ENCODE measurements at regions not wholly inside any gene's neighbourhood (a gene's known extent, or its start where the extent isn't known, plus 50 kb on each side); places are given as distances from the start of the nearest gene placed in this dataset.

GRCh38 chr2:123047186-123047585, 977.9 kb upstream of the CNTNAP5 start:
- POLR2A ChIA-PET (ENCODE audit: partially characterized antibody) = no interaction called here
- FAIRE-seq = no peak

More at GRCh38 chr2:123047186-123047585, 977.9 kb upstream of the CNTNAP5 start:
- H3K23me2 ChIP-seq (ENCODE audit: low read depth, low read length) = no peaks in the 10 kb centered on the region
- no peak overlapping the region for H2AFZ ChIP-seq (ENCODE audit: low read length)
- H3K79me2 ChIP-seq (ENCODE audit: control insufficient read depth in 1 of 2, insufficient read depth in 2 of 2, low read length in 2 of 2) = no peaks in the 10 kb centered on the region
- no peak overlapping the region for H3K4me2 ChIP-seq (ENCODE audit: insufficient read depth in 1 of 2, low read depth in 2 of 2, low read length in 2 of 2)
- no peak overlapping the region for H2BK120ac ChIP-seq (replicated peaks; ENCODE audit: low read depth, low read length)
- H3K18ac ChIP-seq (ENCODE audit: extremely low read depth, low read length) = no peak overlapping the region
- no peak overlapping the region for H2BK20ac ChIP-seq (ENCODE audit: low read length)
- H2BK12ac ChIP-seq (ENCODE audit: low read depth, low read length) = no peak overlapping the region
- no peaks in the 10 kb centered on the region for H3K9me3 ChIP-seq (ENCODE audit: insufficient read depth in 2 of 2, low read depth in 1 of 2, low read length in 1 of 2)
- no peak overlapping the region for H4K8ac ChIP-seq (ENCODE audit: extremely low read depth, insufficient read depth, low read length)
- no peaks in the 10 kb centered on the region for H3K4me1 ChIP-seq (replicated peaks in 1 of 4; ENCODE audit: control insufficient read depth in 3 of 4, insufficient read depth in 4 of 4, low read length in 3 of 4)
- H2BK5ac ChIP-seq (ENCODE audit: low read depth, low read length) = no peak overlapping the region
- no peak overlapping the region for H3K27ac ChIP-seq (ENCODE audit: low read depth, low read length)
- TF ChIP-seq HDAC2 (IDR thresholded peaks at IDR 0.05; ENCODE audit: borderline replicate concordance in 1 of 2, low read depth in 2 of 2, low read length in 2 of 2) (no peak), CBX5 (IDR thresholded peaks at IDR 0.05; ENCODE audit: low read depth, low read length) (no peak), BRCA1 (IDR thresholded peaks at IDR 0.05; ENCODE audit: low read depth, low read length) (no peak), TCF12 (IDR thresholded peaks at IDR 0.05; ENCODE audit: low read depth, low read length) (no peak), SIX5 (IDR thresholded peaks at IDR 0.05; ENCODE audit: low read depth, low read length) (no peak)
- H4K91ac ChIP-seq (replicated peaks; ENCODE audit: insufficient read length, low read length) = no peak overlapping the region
- H3K9ac ChIP-seq (replicated peaks in 1 of 4; ENCODE audit: extremely low read depth in 1 of 4, low read depth in 3 of 4, low read length in 3 of 4) = no peak overlapping the region
- no peak overlapping the region for H2BK15ac ChIP-seq (ENCODE audit: low read length)
- no peak overlapping the region for H3K4me3 ChIP-seq (ENCODE audit: extremely low read depth in 1 of 4, insufficient read depth in 2 of 4, low read depth in 3 of 4, low read length in 4 of 4)
- no peak overlapping the region for H3K4ac ChIP-seq (replicated peaks; ENCODE audit: insufficient read length, low read depth, low read length)
- H3K14ac ChIP-seq (ENCODE audit: insufficient read length) = no peak overlapping the region
- no peak overlapping the region for H2AK5ac ChIP-seq (ENCODE audit: low read depth, low read length)
- no peak overlapping the region for H3K23ac ChIP-seq (ENCODE audit: insufficient read length)
- no peaks in the 10 kb centered on the region for H4K20me1 ChIP-seq (replicated peaks in 1 of 2; ENCODE audit: control insufficient read depth in 1 of 2, insufficient read depth in 2 of 2, low read length in 2 of 2)
- H3K27me3 ChIP-seq (replicated peaks in 1 of 4; ENCODE audit: control insufficient read depth in 3 of 4, extremely low read depth in 1 of 4, insufficient read depth in 3 of 4, low read length in 3 of 4) = no peaks in the 10 kb centered on the region
- CTCF ChIA-PET (ENCODE audit: partially characterized antibody) = no interaction called here
- no peak overlapping the region for H3K56ac ChIP-seq (replicated peaks; ENCODE audit: insufficient read length, low read depth, low read length)
- no peaks in the 10 kb centered on the region for H3K79me1 ChIP-seq (ENCODE audit: low read depth, low read length)
- H3K36me3 ChIP-seq (ENCODE audit: control insufficient read depth in 2 of 4, insufficient read depth in 4 of 4, low read length in 3 of 4) = no peaks in the 10 kb centered on the region; a peak in 1 of 8 replicates
- DNase-seq (ENCODE audit: low read depth in 1 of 2, low spot score in 2 of 2) = no peak
- no peak overlapping the region for H4K5ac ChIP-seq (ENCODE audit: insufficient read length, low read depth, low read length)
